ENCODE measurements at regions not wholly inside any gene's neighbourhood (a gene's known extent, or its start where the extent isn't known, plus 50 kb on each side); places are given as distances from the start of the nearest gene placed in this dataset.

DNA sequence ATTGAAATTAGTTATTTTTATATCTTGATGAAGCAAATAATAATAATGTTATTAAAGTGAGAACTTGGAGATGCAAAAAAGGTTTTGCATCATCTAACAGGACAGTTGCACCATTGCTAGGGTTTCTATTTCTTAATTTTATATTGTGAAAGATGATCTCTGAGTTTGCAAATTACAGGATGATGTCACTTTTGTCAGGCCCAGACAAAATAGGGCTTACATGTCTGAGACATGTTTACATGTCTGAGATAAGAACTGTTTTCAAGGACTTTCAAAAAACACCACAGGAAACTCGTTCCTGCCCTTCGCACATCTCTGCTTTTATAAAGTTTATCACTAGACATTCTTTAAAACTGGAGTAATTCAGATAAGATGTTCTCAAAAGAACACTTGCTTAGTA is 1075.8 kb upstream of the MANEA start:
- TF ChIP-seq HNF4G (IDR thresholded peaks at IDR 0.05) = no peak
- TF ChIP-seq, protein P1, sequence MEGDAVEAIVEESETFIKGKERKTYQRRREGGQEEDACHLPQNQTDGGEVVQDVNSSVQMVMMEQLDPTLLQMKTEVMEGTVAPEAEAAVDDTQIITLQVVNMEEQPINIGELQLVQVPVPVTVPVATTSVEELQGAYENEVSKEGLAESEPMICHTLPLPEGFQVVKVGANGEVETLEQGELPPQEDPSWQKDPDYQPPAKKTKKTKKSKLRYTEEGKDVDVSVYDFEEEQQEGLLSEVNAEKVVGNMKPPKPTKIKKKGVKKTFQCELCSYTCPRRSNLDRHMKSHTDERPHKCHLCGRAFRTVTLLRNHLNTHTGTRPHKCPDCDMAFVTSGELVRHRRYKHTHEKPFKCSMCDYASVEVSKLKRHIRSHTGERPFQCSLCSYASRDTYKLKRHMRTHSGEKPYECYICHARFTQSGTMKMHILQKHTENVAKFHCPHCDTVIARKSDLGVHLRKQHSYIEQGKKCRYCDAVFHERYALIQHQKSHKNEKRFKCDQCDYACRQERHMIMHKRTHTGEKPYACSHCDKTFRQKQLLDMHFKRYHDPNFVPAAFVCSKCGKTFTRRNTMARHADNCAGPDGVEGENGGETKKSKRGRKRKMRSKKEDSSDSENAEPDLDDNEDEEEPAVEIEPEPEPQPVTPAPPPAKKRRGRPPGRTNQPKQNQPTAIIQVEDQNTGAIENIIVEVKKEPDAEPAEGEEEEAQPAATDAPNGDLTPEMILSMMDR (IDR thresholded peaks at IDR 0.05; ENCODE audit: low read depth, low read length, missing input control) = no peak
- Histone ChIP-seq H3K27me3 (ENCODE audit: control insufficient read depth in 4 of 4, insufficient read depth in 4 of 4, low read length in 3 of 4) (no peaks in the 10 kb centered on the region), H3K36me3 (ENCODE audit: control insufficient read depth in 4 of 4, insufficient read depth in 3 of 4, low read depth in 1 of 4, low read length in 3 of 4) (no peaks in the 10 kb centered on the region), H3K9me3 (ENCODE audit: control insufficient read depth in 4 of 4, low read length in 3 of 4) (no peaks in the 10 kb centered on the region), H3K9ac (ENCODE audit: low read depth in 1 of 2, low read length in 2 of 2) (no peak overlapping the region), H3K4me1 (ENCODE audit: control insufficient read depth in 4 of 4, insufficient read depth in 4 of 4, low read length in 3 of 4) (no peaks in the 10 kb centered on the region), H3K27ac (ENCODE audit: low read depth in 1 of 2, low read length in 2 of 2) (no peak overlapping the region), H3K4me3 (ENCODE audit: low read depth in 1 of 3, low read length in 3 of 3) (no peak overlapping the region)
- 15% methylated on average over 2 of the region's 2 CpGs for WGBS
- no peak for DNase-seq (ENCODE audit: low spot score)

DNA sequence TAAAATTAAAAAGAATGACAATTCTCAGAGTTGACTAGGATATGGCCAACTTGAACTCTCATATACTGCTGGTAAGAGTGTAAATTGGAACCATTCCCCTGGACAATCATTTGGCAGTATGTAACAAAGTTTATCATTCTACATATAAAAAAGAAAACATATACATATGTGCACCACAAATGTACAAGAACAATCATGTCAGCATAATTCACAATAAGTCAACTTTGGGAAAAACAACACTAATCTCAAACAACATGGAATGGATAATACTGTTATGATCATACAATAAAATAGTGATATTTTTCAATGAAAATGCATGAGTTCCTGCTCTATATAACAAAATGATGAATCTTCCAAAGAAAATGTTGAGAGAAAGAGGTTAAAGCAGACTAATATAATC is 1078.7 kb upstream of the EPHA7 start:
- Histone ChIP-seq H3K36me3 (ENCODE audit: control insufficient read depth in 4 of 4, insufficient read depth in 3 of 4, low read depth in 1 of 4, low read length in 3 of 4) (no peaks in the 10 kb centered on the region), H3K9ac (ENCODE audit: low read depth in 1 of 2, low read length in 2 of 2) (no peak overlapping the region), H3K9me3 (ENCODE audit: control insufficient read depth in 4 of 4, low read length in 3 of 4) (no peaks in the 10 kb centered on the region), H3K4me1 (ENCODE audit: control insufficient read depth in 4 of 4, insufficient read depth in 4 of 4, low read length in 3 of 4) (no peaks in the 10 kb centered on the region), H3K27me3 (ENCODE audit: control insufficient read depth in 4 of 4, insufficient read depth in 4 of 4, low read length in 3 of 4) (no peaks in the 10 kb centered on the region), H3K27ac (ENCODE audit: low read depth in 1 of 2, low read length in 2 of 2) (no peak overlapping the region), H3K4me3 (ENCODE audit: low read depth in 1 of 3, low read length in 3 of 3) (no peak overlapping the region)
- DNase-seq (ENCODE audit: low spot score) = no peak
- TF ChIP-seq YY1 (IDR thresholded peaks at IDR 0.05) = no peak
- no peak for TF ChIP-seq ZBTB33 (IDR thresholded peaks at IDR 0.05)
- no peak for TF ChIP-seq HNF4A (conservative IDR thresholded peaks at IDR 0.05)
- no peak for TF ChIP-seq RAD21 (IDR thresholded peaks at IDR 0.05)
- no peak for TF ChIP-seq HNF4G (IDR thresholded peaks at IDR 0.05)
- no peak for TF ChIP-seq MAX (IDR thresholded peaks at IDR 0.05)
- no peak for TF ChIP-seq FOXA1 (IDR thresholded peaks at IDR 0.05)
- no peak for TF ChIP-seq TAF1 (conservative IDR thresholded peaks at IDR 0.05)

GRCh38 chr6:94494500-94494899 is 1075.1 kb upstream of the EPHA7 start:
- Histone ChIP-seq H3K27me3 (ENCODE audit: control insufficient read depth in 4 of 4, insufficient read depth in 4 of 4, low read length in 3 of 4) (no peaks in the 10 kb centered on the region), H3K4me1 (ENCODE audit: control insufficient read depth in 4 of 4, insufficient read depth in 4 of 4, low read length in 3 of 4) (no peaks in the 10 kb centered on the region), H3K27ac (ENCODE audit: low read depth in 1 of 2, low read length in 2 of 2) (no peak overlapping the region), H3K4me3 (ENCODE audit: low read depth in 1 of 3, low read length in 3 of 3) (no peak overlapping the region), H3K9me3 (ENCODE audit: control insufficient read depth in 4 of 4, low read length in 3 of 4) (no peaks in the 10 kb centered on the region), H3K36me3 (ENCODE audit: control insufficient read depth in 4 of 4, insufficient read depth in 3 of 4, low read depth in 1 of 4, low read length in 3 of 4) (no peaks in the 10 kb centered on the region), H3K9ac (ENCODE audit: low read depth in 1 of 2, low read length in 2 of 2) (no peak overlapping the region)
- 79% methylated on average over 1 of the region's 1 CpG for WGBS
- no peak for DNase-seq (ENCODE audit: low spot score)
- TF ChIP-seq ZBTB33 (IDR thresholded peaks at IDR 0.05) = no peak
- no peak for TF ChIP-seq RXRA (IDR thresholded peaks at IDR 0.05)
- no peak for TF ChIP-seq FOXA2 (IDR thresholded peaks at IDR 0.05)
- TF ChIP-seq TAF1 (conservative IDR thresholded peaks at IDR 0.05) = no peak
- no peak for TF ChIP-seq HNF4A (conservative IDR thresholded peaks at IDR 0.05)
- TF ChIP-seq EGR1 (IDR thresholded peaks at IDR 0.05; ENCODE audit: low read depth in 2 of 2) = no peak
- TF ChIP-seq, protein P2, sequence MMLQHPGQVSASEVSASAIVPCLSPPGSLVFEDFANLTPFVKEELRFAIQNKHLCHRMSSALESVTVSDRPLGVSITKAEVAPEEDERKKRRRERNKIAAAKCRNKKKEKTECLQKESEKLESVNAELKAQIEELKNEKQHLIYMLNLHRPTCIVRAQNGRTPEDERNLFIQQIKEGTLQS (IDR thresholded peaks at IDR 0.05) = no peak
- TF ChIP-seq RAD21 (IDR thresholded peaks at IDR 0.05) = no peak
- no peak for TF ChIP-seq YY1 (IDR thresholded peaks at IDR 0.05)
- no peak for TF ChIP-seq HNF4G (IDR thresholded peaks at IDR 0.05)
- TF ChIP-seq, protein P1 (IDR thresholded peaks at IDR 0.05; ENCODE audit: low read depth, low read length, missing input control) = no peak
- no peak for TF ChIP-seq REST (IDR thresholded peaks at IDR 0.05)
- TF ChIP-seq NR2F2 (IDR thresholded peaks at IDR 0.05) = no peak
- no peak for TF ChIP-seq MAX (IDR thresholded peaks at IDR 0.05)
